ENCODE measurements at regions not wholly inside any gene's neighbourhood (a gene's known extent, or its start where the extent isn't known, plus 50 kb on each side); places are given as distances from the start of the nearest gene placed in this dataset.

- 0% methylated on average over 6 of the region's 7 CpGs for WGBS (ENCODE audit: insufficient coverage, low coverage, missing lambda C conversion rate)
- H3K9me3 ChIP-seq (replicated peaks; ENCODE audit: control insufficient read depth, insufficient read depth, low read depth, low read length), result no peaks in the 10 kb centered on the region
- no peak for TF ChIP-seq ZNF511 (CRISPR knock-in tag; IDR thresholded peaks at IDR 0.05)
- no peak for TF ChIP-seq SNIP1 (IDR thresholded peaks at IDR 0.05; ENCODE audit: low read depth)
- intact Hi-C loops (cut with micrococcal nuclease), result no loop called here
- H3K27ac ChIP-seq (ENCODE audit: extremely low read depth, low read depth, low read length), result no peak overlapping the region
- no peaks in the 10 kb centered on the region for H4K20me1 ChIP-seq (replicated peaks; ENCODE audit: control insufficient read depth, insufficient read depth, low read length)
- ChIA-PET CTCF (ENCODE audit: low intra/inter-chr PET ratio) (no interaction called here), POLR2A (no interaction called here)
- no peak overlapping the region for H3K9ac ChIP-seq (ENCODE audit: insufficient read depth in 1 of 2, low read depth in 2 of 2, low read length in 2 of 2)
- no TSS peak for BruUV-seq (replicated peaks)
- FAIRE-seq, result no peak
- in situ Hi-C loops (cut with MboI), result no loop called here
- H3K27me3 ChIP-seq (ENCODE audit: control insufficient read depth in 2 of 2, insufficient read depth in 2 of 2, low read length in 2 of 2), result no peaks in the 10 kb centered on the region
- no peaks in the 10 kb centered on the region for H3K9me1 ChIP-seq (ENCODE audit: control insufficient read depth, insufficient read depth, low read length)
- no peaks in the 10 kb centered on the region for H3K79me2 ChIP-seq (ENCODE audit: control insufficient read depth, insufficient read depth, low read length)
- no peak for DNase-seq (ENCODE audit: extremely low read depth in 1 of 4, low spot score in 3 of 4)
- no peak for ATAC-seq
- H2AFZ ChIP-seq (ENCODE audit: low read depth, low read length), result no peak overlapping the region
- H3K36me3 ChIP-seq (ENCODE audit: control insufficient read depth, insufficient read depth, low read length), result no peaks in the 10 kb centered on the region
- no peak overlapping the region for H3K4me3 ChIP-seq
- H3K4me1 ChIP-seq (replicated peaks in 1 of 2; ENCODE audit: control insufficient read depth in 2 of 2, insufficient read depth in 2 of 2, low read length in 2 of 2), result no peaks in the 10 kb centered on the region
- H3K4me2 ChIP-seq (ENCODE audit: insufficient read depth, low read length), result no peak overlapping the region
These were observed 434.0 kb upstream of the C9orf72 start for GRCh38 chr9:28007097-28007817.

GRCh38 chr9:28014212-28014611, 440.9 kb upstream of the C9orf72 start:
- CTCF ChIA-PET (ENCODE audit: low intra/inter-chr PET ratio), result no interaction called here
- BruUV-seq (replicated peaks), result no TSS peak
- Histone ChIP-seq H4K20me1 (replicated peaks; ENCODE audit: control insufficient read depth, insufficient read depth, low read length) (no peaks in the 10 kb centered on the region), H3K27ac (ENCODE audit: extremely low read depth, low read depth, low read length) (no peak overlapping the region), H3K9ac (ENCODE audit: insufficient read depth in 1 of 2, low read depth in 2 of 2, low read length in 2 of 2) (no peak overlapping the region), H3K4me2 (ENCODE audit: insufficient read depth, low read length) (no peak overlapping the region), H3K27me3 (ENCODE audit: control insufficient read depth in 2 of 2, insufficient read depth in 2 of 2, low read length in 2 of 2) (no peaks in the 10 kb centered on the region), H3K9me3 (replicated peaks; ENCODE audit: control insufficient read depth, insufficient read depth, low read depth, low read length) (no peaks in the 10 kb centered on the region), H3K36me3 (ENCODE audit: control insufficient read depth, insufficient read depth, low read length) (no peaks in the 10 kb centered on the region), H3K9me1 (ENCODE audit: control insufficient read depth, insufficient read depth, low read length) (no peaks in the 10 kb centered on the region), H2AFZ (ENCODE audit: low read depth, low read length) (no peak overlapping the region), H3K4me3 (no peak overlapping the region), H3K4me1 (replicated peaks in 1 of 2; ENCODE audit: control insufficient read depth in 2 of 2, insufficient read depth in 2 of 2, low read length in 2 of 2) (no peaks in the 10 kb centered on the region), H3K79me2 (ENCODE audit: control insufficient read depth, insufficient read depth, low read length) (no peaks in the 10 kb centered on the region)
- intact Hi-C loops (cut with micrococcal nuclease), result no loop called here
- DNase-seq (ENCODE audit: extremely low read depth in 1 of 4, low spot score in 3 of 4) (no peak), FAIRE-seq (no peak), ATAC-seq (no peak)
- TF ChIP-seq HDAC6 (IDR thresholded peaks at IDR 0.05; ENCODE audit: low read depth, low read length) (no peak), BRD9 (IDR thresholded peaks at IDR 0.05; ENCODE audit: low read depth, partially characterized antibody) (no peak), CBFB (CRISPR knock-in tag; IDR thresholded peaks at IDR 0.05) (no peak), ZFP91 (CRISPR knock-in tag; IDR thresholded peaks at IDR 0.05) (no peak), MYBL2 (IDR thresholded peaks at IDR 0.05; ENCODE audit: low read depth) (no peak), MYBL2 (CRISPR knock-in tag; IDR thresholded peaks at IDR 0.05; ENCODE audit: borderline replicate concordance) (no peak), SFPQ (IDR thresholded peaks at IDR 0.05; ENCODE audit: low read depth, low read length) (no peak), MCM2 (IDR thresholded peaks at IDR 0.05; ENCODE audit: low read depth) (no peak), SMAD2 (IDR thresholded peaks at IDR 0.05; ENCODE audit: low read depth, low read length) (no peak), CCNT2 (IDR thresholded peaks at IDR 0.05; ENCODE audit: borderline replicate concordance, extremely low read depth, insufficient read length, low read depth, low read length) (no peak)
- POLR2A ChIA-PET, result no interaction called here
- in situ Hi-C loops (cut with MboI), result no loop called here

Data from K562 (cell line).